Activated CD4-positive, alpha-beta T cell treated with anti-CD3 and anti-CD28 coated beads, Interleukin-2, amount 50 U/mL, for 1 hour (primary cell): ENCODE measurements at regions not wholly inside any gene's neighbourhood (a gene's known extent, or its start where the extent isn't known, plus 50 kb on each side); places are given as distances from the start of the nearest gene placed in this dataset.
"Not testable (repeated sequence)": the region's sequence is repeated elsewhere in the genome, so short reads cannot be mapped to it uniquely, and the experiment has no call there.

Experiments
- DNase-seq: peaks from one replicate; pipeline ENCODE4 v3.0.0-alpha.2; 2020

DNA sequence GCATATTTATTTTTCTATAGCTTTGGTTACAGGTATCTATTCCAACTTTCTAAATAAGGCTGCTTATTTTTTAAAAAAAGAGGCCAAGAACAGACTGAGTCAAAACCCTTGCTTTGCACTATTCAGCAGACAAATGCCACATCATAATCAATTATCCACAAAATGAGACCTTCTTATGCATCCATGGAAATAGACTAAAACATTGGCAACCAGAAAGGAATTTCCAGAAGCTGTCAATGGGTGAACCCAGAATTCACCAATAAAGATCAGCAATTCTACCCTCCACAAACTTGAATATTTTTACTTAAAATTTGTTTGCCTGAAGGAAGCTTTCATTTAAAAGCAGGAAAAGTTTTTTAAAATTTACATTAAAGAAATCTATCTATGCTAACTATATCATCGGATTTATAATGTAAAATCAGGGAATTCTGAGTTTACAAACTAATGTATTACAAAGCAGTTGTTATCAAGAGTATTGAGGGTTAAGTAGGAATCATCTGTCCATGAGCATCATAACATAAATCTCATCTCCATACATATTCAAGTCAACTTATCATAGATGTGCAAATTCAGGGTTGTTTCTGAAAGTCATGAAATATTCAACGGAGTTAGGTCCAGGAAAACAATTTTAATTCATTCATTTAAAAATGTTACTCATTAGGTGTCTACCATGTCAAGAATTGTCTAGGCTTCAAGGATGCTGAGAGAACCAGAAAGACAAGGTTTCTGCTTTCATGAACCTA, 548.0 kb downstream of the SATB2 start:
- no peak for DNase-seq

DNA sequence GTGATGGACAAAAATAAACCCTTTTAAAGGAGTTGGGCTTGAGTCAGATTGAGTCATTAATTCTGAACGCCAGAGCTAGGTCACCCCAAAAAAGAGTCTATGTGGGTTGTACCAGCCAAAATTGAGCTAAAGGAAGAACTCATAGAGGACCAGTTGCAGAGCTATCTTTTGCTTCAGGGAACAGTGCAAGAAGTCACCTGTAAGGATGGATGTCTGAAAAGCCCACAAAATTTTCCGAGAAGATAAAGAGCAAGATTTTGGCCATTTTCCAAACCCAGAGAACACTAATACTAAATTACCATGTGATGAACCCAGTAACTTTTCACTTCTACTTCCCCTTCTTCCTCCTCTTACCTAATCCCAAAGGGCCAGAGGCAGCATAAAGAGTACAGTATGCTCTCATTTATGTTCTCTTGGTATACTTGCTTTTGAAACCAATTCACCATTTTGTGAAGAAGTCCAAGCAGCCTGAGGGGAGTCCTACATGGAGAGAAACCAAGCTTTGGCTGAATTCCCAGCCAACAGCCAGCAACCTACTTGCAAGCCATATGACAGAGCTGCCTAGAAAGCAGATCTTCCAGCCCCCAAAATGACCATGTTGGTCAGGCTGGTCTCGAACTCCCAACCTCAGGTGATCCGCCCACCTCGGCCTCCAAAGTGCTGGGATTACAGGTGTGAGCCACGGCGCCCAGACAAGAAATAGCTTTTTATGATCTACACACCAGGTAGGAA, 551.7 kb downstream of the SATB2 start:
- DNase-seq, result no peak

DNA sequence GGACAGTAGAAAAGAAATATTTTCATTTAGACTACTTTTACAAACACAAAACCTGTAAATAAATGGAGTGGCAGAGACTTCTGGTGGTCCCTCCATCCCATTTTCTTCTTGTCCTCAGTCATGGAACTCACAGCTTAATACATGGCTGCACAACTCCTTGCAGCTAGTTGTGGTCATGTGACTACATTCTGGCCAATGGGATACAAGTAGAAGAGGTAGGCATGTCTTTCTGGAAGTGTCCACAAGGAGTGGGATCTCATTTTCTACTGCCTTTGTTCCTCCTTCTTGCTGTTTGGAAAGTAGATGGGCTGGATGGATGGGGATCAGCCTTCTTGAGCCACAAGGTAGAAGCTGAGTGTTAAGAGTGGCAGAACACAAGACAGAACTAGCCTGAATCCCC, 555.8 kb downstream of the SATB2 start:
- no peak for DNase-seq

DNA sequence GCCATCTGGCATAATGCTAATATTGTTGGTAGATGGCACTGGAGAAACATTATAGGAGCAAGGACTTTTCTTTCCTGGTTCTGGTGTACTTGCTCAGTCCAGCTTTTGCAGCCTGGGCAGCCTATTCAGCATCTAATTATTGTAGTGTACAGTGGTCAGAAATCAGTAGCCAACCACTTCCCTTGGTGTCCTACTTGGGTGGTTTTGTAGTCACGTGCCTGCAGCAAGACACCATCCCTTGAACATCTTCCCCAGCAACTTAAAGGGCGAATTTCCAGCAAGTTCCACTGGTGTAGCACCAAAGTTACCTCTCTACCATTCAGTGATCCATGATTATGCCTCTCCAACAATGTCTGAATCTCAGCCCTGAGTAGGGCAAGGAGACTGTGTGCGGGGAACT, 557.6 kb downstream of the SATB2 start:
- DNase-seq, result no peak

DNA sequence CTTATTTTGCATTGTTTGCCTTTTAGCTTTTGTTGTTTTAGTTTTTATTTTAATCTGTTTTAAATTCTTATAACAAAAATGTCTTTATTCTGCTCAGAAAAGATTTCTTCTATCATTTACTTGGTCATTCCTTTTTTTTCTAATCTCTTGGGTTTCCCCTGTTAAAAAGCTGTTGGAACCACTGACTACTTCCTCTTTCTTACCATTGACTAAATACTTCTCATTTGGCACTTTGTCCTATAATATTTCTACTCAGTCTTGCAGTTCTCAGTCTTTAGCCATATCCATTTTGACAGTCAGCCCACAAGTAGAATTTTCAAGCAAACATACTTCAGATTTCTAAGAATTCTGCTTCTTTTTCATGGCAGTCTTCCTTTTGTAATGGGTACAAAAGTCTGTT, 567.2 kb downstream of the SATB2 start:
- no peak for DNase-seq

DNA sequence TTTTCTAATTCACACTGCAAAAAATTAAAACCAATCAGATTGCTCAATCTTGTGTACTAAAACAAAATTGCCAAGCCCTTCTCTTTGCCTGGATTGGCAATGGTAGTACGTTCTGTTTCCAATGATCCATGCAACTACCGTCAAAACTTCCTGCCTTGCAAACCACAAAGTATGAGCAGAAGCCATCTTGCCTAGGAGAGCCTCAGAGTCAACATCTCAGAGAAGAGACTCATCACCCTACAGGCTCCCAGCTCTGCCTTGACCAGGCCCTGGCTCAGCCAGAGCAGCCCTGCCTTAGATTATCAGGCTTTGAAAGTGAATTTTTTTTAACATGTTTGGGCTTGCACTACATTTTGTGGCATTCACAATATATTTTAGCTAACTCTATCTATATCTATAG, 574.1 kb downstream of the SATB2 start:
- no peak for DNase-seq

DNA sequence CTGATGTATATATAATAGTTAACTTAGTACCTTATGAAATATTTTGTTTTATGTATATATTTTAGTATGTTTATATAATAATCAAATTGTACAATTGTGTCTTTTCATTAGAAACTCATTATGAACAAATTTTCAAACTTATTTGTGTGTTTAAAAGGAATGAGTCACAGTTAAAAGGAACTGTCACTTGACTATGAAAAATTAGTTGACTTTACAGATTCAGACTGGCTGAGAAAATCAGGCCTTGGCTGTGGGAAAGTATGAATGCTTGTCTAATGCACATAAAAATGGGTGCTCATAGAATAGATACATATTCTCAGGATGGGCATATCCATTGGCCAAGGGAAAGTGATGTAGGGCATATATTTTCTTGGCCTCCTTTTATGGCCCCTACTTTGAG, 576.8 kb downstream of the SATB2 start:
- DNase-seq, result no peak

DNA sequence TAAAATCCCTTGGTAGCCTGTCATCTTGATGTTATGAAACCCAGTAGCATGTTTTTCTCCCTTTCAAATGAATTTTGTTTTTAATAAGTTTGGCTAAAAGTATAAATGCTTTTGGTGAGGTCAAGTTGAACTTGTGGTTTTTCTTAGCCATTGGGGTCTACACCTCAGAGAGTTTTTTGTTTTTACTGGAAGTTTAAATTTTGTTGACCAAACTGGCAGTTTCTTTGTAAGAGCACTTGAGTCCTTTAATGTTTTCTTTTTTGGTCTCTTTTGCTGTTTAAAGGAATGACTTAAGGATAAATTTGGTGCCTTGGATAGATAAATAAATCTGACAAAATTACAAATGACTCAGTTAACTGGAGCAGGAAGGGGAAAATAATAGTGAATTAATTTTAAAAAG, 577.3 kb downstream of the SATB2 start:
- no peak for DNase-seq

DNA sequence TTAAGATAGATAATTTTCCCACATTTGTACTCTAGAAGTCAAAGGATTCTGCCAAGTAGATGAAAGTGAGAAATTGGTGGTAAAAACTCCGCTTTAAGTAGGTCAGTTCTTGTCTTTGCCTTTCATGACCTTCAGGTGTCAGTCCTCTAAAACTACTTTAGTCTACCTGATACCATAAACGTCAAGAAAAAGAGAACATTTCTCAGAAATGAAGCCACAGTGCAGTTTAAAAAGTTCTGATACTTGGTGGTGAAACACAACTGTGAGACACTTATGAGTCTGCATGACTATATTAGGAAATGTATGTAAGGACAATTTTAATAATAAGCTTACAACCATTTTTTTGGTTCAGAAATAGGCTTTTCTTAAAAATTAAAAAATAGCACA, 583.3 kb downstream of the SATB2 start:
- DNase-seq, result no peak

DNA sequence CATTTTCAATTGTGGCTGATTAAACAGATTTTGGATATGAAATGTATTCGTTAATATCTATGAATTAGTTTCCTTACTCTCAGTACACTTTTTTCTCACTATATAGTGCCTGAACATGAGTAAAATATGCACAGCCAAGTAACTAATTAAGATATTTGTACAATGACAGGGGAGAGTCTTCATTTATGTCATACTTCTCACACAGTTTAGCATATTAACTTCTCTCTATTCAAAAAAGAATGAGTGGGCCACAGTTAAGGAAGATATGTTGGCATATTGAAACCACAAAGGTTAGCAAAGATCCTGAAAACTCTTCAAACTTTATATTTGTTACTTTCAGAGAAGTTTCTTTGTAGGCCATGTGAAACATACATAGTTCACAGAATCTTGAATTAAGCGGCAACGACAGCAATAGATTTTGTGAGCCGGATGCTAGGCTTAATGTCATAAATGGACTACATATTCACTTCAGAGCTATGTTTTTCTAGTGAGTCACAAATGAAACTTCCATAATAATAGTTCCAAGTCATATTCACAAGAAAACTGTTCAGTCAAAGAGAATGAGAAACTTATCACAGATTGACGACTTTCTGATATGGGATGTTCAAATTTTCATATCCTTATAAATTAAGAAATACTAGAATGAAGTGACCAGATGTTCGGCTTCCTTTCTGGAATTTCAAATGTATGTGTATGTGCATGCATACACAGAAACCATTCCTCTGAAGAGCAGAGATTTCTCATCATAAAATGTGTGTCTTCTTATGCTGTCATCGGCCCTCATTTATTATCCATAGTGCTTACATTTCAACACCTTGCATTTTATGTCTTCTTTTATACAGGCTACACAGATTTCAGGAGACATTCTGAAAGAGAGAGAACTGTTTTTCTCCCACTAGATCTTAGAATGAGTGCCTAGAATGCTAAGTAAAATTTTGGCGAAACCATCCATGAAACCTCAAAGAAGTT, 584.0 kb downstream of the SATB2 start:
- DNase-seq, result no peak

DNA sequence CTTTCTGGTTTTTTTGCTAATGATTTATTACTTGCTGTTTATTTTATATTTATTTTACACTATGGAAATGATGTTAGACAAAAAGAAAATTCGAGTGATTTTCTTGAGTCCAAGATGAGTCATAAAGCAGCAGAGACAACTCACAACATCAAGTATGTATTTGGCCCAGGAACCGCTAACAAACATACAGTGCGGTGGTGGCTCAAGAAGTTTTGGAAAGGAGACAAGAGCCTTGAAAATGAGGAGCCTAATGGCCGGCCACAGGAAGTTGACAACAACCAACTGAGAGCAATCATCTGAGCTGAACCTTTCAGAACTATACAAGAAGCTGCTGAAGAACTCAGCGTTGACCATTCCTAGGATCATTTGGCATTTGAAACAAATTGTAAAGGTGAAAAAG, 594.1 kb downstream of the SATB2 start:
- no peak for DNase-seq

DNA sequence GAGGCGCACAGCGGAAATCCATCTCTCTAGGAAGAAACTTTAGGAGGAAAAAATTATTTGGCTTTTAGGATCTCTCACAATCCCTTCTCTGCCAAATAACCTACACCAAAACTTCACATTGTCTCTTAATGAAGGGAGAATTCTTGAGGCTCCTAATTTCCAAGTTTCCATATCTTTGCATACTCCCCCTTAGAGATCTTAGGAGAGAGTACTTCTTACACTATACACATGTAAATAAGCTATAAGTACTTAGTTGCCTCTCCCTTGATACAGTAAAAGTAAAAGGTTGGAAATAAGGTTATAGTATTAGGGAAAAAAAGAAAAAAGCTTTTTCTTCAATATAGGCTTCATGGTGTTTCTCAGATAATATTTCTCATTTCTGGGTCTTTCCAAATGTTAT, 596.7 kb downstream of the SATB2 start:
- no peak for DNase-seq

DNA sequence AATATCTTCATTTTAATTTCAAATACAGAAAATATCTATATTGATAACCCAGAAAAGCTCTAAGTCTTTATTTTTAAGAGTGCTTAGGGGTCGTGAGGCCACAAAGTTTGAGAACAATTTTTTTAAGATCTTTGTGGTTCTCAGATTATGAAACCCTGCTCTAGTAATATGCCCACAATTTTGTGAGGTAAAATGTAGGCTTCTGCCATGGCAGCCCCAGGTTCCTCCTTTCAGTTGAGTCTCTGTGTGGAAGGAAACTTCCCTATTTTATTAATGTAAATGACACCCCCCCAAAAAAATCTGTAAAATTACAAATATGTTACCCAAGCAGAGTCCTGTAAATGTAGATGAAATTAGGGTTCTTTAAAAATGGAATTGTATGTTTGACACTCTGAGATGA, 600.5 kb downstream of the SATB2 start:
- no peak for DNase-seq

DNA sequence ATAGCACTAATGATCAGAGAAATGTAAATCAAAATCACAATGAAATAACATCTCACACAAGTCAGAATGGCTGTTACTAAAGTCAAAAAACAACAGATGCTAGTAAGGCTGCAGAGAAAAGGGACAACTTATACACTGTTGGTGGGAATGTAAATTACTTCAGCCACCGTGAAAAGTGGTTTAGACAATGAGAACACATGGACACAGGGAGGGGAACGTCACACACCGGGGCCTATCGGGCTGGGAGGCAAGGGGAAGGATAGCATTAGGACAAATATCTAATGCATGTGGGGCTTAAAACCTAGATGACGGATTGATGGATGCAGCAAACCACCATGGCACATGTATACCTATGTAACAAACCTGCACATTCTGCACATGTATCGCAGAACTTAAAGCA, 602.0 kb downstream of the SATB2 start:
- DNase-seq, result not testable (repeated sequence)

DNA sequence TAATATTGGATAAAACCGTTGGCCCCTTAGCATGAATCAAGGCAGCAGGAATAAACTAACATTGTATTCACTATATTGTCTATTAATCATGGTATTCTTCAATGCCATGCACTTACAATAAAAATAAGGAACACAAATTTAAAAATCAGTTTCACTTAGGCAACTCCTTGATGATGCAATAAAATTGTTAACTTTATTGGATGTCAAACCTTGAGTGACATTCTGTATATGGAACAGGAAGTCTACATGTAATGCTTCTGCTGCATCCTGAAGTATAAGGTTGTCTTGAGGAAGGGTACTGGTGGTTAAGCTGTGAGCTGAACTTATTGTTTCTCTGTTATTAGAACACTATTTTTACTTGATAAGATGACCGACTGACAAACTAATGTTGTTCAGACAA, 605.5 kb downstream of the SATB2 start:
- no peak for DNase-seq

DNA sequence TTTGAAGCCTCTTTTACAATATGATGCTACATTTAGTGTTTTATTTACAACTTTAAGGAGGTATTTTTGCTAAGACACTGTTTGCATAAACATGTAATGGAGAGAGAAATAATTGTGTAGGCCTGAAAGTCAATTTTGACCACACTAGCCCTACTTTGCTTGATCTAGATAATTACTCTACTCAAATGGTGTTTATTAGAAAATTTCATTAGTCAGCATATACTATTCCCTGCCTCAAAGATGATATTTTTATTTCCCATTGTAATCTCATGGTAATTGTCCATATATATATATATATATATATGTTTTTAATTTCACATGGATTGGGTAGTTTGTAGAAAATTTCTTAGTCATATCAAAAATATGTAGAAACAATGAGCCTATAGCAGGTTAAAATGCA, 632.2 kb downstream of the SATB2 start:
- DNase-seq, result no peak

DNA sequence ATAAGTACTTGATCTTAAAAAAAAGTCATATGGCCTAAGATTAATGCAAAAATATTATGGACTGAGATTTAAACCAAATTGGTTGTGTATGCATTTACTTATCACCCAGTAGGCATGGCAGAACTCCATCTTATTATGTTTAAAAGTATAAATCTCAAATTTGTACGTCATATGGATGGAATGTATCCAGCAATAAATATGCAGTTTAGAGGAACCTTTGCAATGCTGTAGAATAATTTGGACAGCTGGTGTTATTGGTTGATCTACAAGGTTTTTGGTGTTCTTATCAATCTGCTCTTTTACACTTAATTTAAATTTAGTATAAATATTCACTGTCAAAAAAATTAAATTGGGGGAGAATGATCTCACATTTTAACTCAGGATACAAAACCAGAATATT, 640.2 kb downstream of the SATB2 start:
- DNase-seq, result no peak

DNA sequence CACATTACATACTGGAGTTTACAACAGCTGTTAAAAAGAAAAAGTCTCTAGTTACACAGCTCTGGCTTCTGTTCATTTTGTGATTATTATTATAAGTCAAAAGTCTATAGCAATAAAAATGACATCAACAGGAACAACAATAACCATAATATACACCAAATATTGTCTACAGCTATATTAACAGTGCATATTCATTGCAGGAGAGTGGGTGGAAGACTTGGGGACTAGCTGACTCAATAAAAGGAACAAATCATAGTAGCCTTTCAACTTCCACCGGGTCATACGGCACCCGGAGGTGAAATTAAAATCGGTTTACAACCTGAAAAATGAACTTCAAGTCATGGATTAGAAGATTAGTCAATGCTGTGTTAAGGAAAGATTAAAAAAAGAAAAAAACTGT, 642.1 kb downstream of the SATB2 start:
- DNase-seq, result no peak

DNA sequence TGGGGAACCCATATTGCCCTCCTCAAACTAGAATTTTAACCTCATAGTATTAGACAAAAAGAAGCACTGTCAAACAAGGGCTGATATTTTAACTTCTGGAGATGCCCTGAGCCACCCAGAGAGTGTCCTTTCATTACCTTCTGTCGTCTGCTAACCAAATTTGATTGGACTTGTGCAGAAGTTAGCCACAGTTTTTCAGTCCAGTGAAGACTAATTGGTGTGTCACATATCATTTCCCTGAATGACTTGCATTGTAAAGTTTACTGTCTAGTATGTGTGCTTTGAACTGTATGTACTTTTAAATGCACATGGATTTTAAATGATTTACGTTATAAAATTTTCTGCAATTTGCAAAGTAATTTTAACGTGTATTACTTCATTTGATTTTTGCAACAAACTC, 646.5 kb downstream of the SATB2 start:
- no peak for DNase-seq

DNA sequence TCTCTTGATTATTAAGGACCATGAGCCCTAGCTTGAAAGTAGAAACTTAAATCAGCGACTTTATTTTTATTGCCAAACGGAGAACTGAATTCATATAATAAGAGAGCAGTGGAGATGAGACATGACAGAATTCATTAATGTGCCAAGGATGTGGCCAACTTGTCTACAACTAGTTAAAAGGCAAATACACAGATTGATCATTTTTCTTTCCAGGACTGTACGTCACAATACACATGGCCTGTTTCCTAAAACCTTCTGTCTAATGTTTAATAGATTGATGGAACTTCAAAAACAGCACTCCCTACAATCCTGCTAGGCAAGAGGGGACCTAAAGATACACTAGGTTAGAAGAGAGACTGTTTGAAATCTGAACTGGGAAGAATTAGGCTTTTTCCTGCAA, 647.8 kb downstream of the SATB2 start:
- DNase-seq, result no peak

DNA sequence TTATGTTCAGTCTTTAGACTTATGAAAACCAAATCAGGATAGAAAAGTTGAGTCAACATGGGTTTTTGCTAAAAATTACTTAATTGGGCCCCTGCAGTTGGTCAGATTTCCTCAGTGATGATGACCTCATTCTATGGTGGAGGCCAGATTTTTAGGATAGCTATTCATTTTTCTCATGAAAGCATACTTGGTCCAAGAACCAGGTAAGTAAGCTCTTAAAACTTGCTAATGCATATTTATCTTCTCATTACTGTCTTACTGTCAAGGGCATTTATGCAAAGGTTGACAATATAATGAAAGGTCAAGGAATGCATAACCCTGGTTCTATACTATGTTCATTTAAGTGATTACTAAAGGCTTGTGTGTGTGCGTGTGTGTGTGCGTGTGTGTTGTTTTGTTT, 650.6 kb downstream of the SATB2 start:
- no peak for DNase-seq

DNA sequence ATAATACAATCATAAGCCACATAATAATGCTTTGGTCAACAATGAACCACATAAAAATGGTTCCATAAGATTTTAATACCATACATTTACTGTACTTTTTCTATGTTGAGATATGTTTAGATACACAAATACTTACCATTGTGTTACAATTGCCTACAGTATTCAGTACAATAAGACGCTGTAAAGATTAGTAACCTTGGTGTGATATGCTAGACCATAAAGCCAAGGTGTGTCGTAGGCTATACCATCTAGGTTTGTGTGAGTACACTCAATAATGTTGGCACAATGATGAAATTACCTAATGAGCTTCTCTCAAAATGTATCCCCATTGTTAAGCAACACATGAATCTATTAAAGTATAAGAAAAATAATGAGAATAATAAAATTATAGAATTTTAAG, 662.3 kb downstream of the SATB2 start:
- DNase-seq, result no peak

DNA sequence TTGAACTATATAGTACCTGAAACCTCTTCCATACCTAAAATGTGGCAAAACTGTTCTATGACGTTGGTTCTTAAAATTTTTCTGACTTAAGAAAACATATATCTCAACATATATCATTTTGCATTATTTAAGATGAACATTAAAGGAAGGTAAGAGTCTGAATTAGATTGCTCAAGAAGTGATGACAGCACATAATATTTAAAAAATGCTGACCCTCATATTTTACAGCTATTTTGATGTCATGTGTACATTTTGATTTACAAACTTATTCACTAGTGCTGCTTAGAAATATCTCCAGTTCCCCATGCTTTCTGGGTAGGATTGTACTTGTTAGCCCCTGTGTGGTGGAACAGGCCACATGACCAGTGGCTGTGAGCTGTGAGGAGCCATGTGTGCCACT, 666.1 kb downstream of the SATB2 start:
- no peak for DNase-seq

DNA sequence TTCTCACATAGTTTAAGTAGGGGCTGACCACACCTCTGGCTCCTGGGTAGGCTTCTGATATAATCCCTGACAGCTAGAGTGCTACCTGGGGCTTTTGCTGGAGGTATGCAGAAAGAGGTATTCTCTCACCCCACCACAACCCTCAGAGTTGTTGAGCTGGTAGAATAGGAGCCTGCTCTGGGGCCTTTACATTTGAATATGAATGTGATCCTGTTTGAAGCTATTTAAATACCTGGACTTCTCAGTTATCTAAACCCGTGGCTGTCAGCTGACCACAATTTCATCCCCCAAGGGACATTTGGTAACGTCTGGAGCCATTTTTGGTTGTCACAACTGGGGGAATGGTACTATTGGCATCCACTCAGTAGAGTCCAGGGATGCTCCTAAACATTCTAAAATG, 669.1 kb downstream of the SATB2 start:
- DNase-seq, result no peak
